GM08714 (cell line): ENCODE measurements at regions not wholly inside any gene's neighbourhood (a gene's known extent, or its start where the extent isn't known, plus 50 kb on each side); places are given as distances from the start of the nearest gene placed in this dataset.
A peak's percentile ranks its signal among the peaks of the same experiment; 100 is the strongest.

ENCODE experiments used
- H3K4me3 ChIP-seq: fragments of 200-500 bp; sonication (Bioruptor generic); 2 replicates; pipeline ENCODE4 v1.5.1; 2014; ENCODE audit warnings: mild to moderate bottlenecking, low read length, inconsistent platforms
- ZNF274 ChIP-seq: IDR thresholded peaks from 2 replicates; pipeline ENCODE4 v1.6.1; 2012; ENCODE audit warnings: mild to moderate bottlenecking, low read depth, low read length

DNA sequence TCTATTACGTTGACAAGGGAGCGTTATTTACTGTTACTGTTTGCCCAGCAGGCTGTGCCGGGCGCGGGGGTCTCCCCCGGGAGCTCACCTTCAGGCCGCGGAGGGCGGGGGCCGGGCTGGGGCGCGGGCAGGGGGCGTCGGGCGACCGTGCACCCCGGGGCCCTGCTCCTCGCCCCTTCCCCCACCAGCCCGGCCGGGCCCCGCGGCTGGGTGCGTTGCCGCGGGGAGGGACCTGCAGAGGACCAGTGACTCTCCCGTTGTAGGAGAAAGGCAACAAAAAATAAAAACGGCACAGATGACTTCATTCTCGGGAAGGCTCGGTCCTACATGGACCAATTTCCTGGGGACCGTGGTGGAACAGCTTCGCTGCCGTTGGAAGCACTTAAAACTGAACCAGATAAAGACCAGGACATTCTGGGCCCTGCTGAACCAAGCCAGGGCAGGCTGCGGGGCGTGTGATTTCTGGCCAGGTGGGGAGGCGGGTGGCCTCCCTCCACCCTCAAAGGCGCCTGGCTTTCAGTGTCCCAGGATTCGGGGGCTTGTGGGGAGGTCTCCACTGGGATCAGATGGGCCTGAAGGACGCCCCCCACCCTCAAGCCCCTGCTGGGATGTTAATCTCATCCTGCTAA, 57.4 kb downstream of the IGLL1 start:
- H3K4me3 ChIP-seq: no peak overlapping the region
- no peak for TF ChIP-seq ZNF274

DNA sequence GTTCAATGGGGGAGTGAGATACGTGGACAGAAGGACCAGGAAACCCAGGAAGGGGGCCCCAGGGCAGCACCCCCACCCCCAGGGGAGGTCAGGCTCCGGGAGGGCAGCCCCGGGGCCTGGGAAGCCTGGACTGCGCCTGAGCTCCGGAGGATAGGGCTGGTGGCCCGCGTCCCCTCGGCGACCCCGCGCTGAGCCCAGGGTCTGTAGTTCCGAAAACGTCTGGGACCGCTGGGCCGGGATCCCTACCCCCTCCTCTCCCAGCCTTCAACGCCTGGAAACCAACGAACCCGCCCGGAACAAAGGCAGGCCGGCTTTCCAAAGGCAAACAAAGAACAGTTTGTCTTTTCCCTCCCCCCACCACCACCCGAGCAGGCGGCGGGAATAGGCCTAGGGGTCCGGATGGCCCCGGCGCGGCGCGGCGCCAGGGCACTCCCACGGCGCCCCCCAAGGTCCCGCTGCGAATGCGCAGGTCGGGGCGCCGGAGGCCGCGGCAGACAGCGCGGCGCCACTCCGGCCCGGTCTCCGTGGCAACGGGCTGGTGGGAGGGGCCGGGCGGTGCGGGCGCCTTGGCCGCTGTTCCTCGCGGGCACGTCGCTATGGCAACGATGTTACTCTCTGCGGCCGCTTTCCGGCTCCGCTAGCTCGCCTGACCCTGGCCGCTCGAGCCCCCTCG, 58.5 kb downstream of the IGLL1 start:
- TF ChIP-seq ZNF274: no peak
- peak overlapping the region; percentile 32; the same call in 1 of the 2 replicates for H3K4me3 ChIP-seq

DNA sequence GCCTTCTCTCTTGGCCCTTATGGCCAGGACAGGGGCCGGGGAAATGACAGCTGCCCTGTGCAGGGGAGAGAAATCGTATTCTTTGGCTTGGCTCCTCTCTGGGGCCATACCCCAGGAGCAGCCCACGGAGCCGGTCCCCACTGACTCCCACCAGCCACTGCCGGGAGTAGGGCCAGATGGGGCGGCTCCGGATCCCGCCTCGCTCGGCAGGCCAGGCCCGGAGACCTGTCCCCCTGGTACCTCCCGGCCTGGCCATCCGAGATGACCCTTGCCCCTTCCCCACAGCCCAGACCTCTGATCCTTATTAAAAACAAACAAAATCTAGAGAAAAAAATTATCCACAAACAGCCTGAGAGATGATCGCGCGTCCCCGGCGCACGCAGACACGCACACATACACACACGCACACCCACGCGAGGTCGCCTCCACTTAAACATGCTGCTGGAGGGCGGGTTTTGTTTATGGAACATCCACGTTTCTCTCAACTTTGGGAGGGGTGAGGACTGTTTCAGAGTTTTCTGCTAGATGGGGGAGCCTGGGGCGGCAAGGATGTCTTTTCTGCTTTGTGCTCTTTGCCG, 59.1 kb downstream of the IGLL1 start:
- no peak overlapping the region for H3K4me3 ChIP-seq
- TF ChIP-seq ZNF274: no peak

DNA sequence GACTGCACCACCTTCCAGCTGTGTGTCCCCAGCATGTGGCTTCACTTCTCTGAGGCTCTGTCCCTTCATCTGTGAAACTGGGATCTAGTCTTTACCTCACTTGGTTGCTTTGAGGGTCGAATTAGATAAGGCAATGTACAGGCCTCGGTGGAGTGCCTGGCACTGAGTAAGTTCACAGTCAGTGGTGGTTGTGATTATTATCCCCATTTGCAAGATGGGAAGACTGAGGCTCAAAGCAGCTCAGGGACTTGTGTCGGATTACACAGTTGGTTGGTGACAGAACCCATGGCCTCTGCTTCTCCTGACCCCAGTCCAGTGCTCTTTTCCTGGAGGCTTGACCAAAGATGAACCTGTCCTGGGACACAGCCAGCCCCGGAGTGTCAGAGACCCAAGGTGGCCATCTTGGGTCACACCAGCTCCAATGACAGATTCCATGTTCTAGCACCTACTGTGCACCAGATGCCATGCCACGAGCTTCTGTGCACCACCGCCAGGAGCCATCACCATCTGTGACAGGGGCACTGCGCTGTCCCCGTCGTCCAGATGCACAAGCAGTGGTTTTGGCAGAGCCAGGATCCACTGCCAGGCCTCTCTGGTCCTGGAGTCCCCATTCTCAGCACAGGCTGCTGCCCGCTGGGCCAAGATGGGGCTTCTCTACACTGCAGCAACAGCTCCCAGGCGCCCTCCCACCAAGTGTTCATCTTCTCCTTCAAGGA, 60.5 kb downstream of the IGLL1 start:
- TF ChIP-seq ZNF274: no peak
- no peak overlapping the region for H3K4me3 ChIP-seq

DNA sequence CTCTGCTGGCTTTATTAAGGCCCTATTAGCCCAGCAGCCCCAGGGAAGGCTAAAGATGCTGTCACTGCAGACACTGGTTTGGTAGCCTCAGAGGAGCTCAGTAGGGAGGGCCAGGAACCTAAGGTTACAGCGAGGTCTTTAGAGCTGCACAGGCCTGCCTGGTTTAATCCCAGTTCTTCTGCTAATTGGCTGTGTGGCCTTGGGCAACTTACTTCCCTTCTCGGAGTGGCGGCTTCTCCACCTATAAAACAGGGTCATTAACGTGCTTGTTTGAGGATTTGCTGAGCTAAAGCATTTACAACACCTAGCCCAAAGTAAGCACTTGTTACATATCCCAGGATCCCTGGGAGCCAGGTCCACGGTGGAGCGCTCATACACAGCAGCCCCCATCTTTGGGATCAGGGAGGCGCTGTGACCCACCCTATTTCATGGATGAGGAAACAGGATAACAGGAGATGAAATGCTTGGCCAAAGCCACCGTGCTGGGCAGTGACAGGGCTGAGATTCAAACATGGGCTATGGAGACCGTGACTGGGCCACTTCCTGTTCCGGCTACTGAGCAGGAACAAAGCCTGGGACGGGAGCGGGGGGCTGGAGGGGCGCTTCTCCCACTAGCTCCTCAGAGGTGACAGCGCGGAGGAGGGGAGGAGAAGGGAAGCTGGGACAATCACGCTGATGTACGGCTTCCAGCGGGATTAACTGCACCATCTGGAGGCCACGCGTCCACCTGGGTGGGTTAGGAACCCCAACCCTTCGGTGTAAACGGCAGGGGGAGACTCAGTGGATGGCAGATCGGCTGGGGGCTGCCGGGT, 61.5 kb downstream of the IGLL1 start:
- TF ChIP-seq ZNF274: no peak
- H3K4me3 ChIP-seq: no peak overlapping the region

DNA sequence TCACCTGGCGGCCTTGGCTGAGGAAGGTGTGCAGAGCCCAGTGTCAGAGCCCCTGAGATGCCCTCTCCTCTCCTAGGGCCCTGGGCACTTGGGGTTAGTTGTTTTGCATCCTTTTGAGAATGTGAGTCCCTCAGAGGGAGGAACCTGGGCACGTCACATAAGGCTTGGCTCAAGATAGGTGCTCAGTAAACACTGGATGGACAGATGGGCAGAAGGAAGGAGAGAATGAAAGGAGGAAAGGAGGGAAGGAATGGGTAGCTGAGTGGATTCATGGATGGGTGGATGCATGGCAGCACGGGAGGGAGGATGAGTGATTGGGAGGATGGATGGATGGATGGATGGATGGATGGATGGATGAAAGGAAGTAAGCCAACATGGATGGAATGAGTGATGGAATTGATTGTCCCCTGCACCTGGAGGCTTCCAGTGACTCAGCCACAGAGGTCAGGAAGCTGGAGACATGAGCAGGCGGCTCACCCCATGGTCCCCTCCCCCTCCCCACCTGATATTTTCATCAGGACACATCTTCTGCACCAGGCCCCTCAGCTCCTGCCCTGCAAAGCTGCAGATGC, 62.2 kb downstream of the IGLL1 start:
- TF ChIP-seq ZNF274: no peak
- H3K4me3 ChIP-seq: no peak overlapping the region

DNA sequence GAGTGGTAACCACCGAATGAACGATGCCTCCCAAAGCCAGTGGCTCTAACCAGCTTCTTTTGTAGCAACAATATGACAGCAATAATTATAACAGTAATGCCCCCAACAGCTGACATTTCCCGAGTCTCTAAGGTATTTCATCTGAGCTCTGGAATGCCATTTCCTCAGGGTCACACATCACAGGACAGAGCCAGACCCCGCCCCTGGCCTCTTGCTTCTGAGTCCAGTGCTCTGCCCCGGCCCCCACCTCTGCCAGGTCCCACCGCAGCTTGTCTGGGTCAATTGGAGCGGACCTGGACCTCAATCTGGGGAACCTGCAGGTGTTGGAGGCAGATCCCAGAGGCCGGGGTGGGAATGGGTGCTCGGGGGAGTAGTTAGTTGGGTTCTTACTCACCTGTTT, 63.8 kb downstream of the IGLL1 start:
- TF ChIP-seq ZNF274: no peak
- H3K4me3 ChIP-seq: no peak overlapping the region

DNA sequence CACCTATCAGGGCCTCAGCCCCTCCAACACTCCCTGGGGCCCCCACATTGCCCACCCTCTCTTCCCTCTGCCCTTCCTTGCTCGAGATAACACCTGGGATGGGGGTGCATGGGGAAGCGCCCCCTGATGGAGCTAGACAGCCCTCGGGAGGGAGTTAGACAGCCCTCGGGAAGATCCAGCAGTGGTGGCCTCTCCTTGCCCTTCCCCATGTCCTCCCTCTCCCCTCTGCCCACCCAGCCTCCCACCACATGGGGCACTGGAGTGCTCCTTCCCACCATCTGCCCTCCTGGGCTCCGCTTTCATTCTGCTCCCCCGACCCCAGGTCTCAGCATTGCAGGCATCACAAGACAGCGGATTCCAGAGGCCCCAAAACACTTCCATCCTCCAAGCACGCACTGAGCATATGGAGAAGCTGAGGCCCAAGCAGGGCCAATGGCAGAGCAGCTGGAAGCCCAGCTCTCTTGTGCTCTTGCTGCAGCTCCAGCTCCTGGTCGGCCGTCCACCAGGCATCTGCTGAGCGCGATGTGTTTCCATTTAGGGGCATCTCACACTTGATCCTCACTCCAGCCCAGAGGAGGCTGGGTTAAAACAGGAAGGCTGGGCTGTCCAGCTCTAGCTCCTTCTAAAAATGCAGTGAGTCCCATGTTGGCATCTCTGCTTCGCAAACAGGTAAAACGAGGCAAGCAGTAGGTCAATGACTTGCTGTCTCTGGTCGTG, 65.6 kb downstream of the IGLL1 start:
- TF ChIP-seq ZNF274: no peak
- no peak overlapping the region for H3K4me3 ChIP-seq

DNA sequence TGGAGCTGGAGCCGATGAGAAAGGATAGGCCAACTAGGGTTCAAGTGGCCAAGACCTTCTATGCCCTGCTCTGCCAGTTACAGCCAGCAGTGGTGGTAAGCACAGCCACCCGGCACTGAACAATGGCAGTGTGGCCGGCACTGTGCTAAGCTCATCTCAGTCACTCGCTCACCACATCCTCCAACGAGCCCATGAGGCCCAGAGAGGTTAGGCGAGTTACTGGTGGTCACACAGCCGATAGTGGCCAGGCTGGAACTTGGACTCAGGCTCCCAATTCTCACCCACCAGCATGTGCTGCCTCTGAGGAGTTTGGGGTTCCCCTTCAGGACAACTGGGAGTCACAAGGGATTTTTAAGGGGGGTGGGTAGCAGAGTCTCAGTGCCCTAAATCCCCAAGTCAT, 66.4 kb downstream of the IGLL1 start:
- TF ChIP-seq ZNF274: no peak

DNA sequence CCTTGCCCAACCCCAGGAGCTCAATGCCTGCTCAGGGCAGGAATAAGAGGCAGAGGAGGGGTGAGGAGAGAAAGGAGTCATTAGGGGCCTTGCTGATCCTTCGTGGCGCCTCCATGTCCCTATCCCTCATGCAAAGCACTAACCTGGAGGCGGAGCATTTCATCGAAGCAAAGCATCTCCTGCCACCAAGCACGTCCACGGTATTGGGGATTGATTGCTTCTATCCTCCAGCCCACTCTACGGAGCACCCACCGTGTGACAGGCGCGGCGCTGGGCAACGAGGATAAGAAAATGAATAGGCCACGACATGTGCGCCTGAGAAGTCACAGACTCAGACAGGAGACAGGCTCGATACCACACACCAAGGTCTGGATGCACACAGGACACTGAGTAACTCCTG, 67.0 kb downstream of the IGLL1 start:
- no peak overlapping the region for H3K4me3 ChIP-seq
- no peak for TF ChIP-seq ZNF274

More for the DNA sequence above, 66.4 kb downstream of the IGLL1 start:
- no peak overlapping the region for H3K4me3 ChIP-seq

DNA sequence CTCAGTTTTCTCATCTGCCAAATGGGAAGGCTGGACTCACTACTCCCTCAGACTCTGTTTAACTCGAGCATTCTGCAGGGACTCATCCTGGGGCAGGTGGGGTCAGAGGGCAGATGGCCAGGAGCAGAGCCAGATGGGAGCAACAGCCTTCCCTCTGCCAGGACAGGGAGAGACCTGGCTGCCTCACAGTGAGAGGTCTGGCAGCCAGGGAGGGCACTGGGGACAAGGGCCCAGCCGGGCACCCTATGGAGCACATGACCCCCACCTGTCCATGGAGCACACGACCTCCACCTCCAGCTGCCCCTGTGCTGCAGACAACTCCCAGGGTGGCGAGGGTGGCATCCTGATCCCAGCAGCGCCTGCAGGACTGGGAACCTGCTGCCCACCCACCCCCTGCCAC, 67.4 kb downstream of the IGLL1 start:
- H3K4me3 ChIP-seq: no peak overlapping the region
- no peak for TF ChIP-seq ZNF274

DNA sequence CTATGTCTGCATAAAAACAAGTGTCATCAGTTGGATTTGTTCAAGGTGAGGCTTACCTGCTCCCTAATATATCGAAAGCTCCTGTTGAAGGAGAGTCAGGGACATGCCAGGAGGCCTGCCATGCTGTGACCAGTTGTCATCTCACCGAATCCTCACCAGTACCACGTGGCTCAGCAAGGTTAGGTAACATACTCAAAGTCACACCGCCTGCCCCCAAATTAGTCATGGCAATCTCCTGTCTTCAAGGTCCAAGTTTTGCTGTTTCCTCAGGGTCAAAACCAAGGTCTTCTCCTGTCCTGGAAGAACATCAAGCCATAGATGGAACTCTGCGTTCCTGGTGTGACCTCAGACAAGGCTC, 67.8 kb downstream of the IGLL1 start:
- no peak overlapping the region for H3K4me3 ChIP-seq
- no peak for TF ChIP-seq ZNF274
